A673 (cell line): ENCODE measurements at regions not wholly inside any gene's neighbourhood (a gene's known extent, or its start where the extent isn't known, plus 50 kb on each side); places are given as distances from the start of the nearest gene placed in this dataset.

Experiments
- CTCF ChIP-seq: fragments of 300-800, 200-600 bp; sonication (generic); conservative IDR thresholded peaks from 2 replicates; pipeline ENCODE4 v1.5.1; 2017; ENCODE audit warnings: low read depth, mild to moderate bottlenecking, antibody characterized with exemption, low read length, moderate library complexity, mixed read lengths
- EZH2 ChIP-seq: fragments of 200-600 bp; sonication (generic); IDR thresholded peaks from 2 replicates; pipeline ENCODE4 v1.6.1; 2017; ENCODE audit warnings: borderline replicate concordance, low read depth, mild to moderate bottlenecking, mixed read lengths, antibody characterized with exemption, low read length; ENCODE audit not compliant: poor library complexity, severe bottlenecking

GRCh38 chr16:17632667-17633066, 161.9 kb upstream of the XYLT1 start:
- TF ChIP-seq CTCF, result no peak
- no peak for TF ChIP-seq EZH2
